ENCODE measurements at regions not wholly inside any gene's neighbourhood (a gene's known extent, or its start where the extent isn't known, plus 50 kb on each side); places are given as distances from the start of the nearest gene placed in this dataset.

GRCh38 chr13:39858794-39859193 lies 203.3 kb downstream of the COG6 start:
- TF ChIP-seq EP300 (IDR thresholded peaks at IDR 0.05), result no peak
- no peak for TF ChIP-seq POLR2A (IDR thresholded peaks at IDR 0.05)
- TF ChIP-seq CTCF (IDR thresholded peaks at IDR 0.05), result no peak
